Urinary bladder (tissue), 3 donors: ENCODE measurements at regions not wholly inside any gene's neighbourhood (a gene's known extent, or its start where the extent isn't known, plus 50 kb on each side); places are given as distances from the start of the nearest gene placed in this dataset.
"Not testable (repeated sequence)": the region's sequence is repeated elsewhere in the genome, so short reads cannot be mapped to it uniquely, and the experiment has no call there.

ENCODE experiments used
- DNase-seq: peaks from one replicate; pipeline ENCODE4 v3.0.0-alpha.2; 2015; ENCODE audit errors: extremely low spot score
- H3K27ac ChIP-seq: one replicate; pipeline ENCODE4 v1.5.1; 2013; ENCODE audit warnings: low read depth, mild to moderate bottlenecking, moderate library complexity
- H3K36me3 ChIP-seq: one replicate; pipeline ENCODE4 v1.6.1; 2013; ENCODE audit warnings: mild to moderate bottlenecking, moderate library complexity; ENCODE audit not compliant: insufficient read depth
- H3K4me1 ChIP-seq: one replicate; pipeline ENCODE4 v1.6.1; 2013; ENCODE audit warnings: mild to moderate bottlenecking, moderate library complexity; ENCODE audit not compliant: insufficient read depth
- H3K4me3 ChIP-seq: one replicate; pipeline ENCODE4 v1.5.1; 2013; ENCODE audit warnings: low read depth, low read length
- WGBS: extraction: QIAGEN DNeasy Blood & Tissue Kit; methylation state at CpG from one replicate; pipeline ENCODE4 v1.1.7; 2013; 5-methylcytosine and 5-hydroxymethylcytosine counted together
- donor health status: healthy with polysubstance abuse.
- donor health status: healthy.

GRCh38 chr20:4332121-4332860, 83.2 kb upstream of the ADRA1D start:
- H3K4me1 ChIP-seq = no peaks in the 10 kb centered on the region
- 78% methylated on average over 5 of the region's 5 CpGs for WGBS
- no peak overlapping the region for H3K27ac ChIP-seq
- no peak overlapping the region for H3K4me3 ChIP-seq
- H3K36me3 ChIP-seq = no peaks in the 10 kb centered on the region
- no peak for DNase-seq

- 73% methylated on average over 5 of the region's 5 CpGs for WGBS
- no peak for DNase-seq
These were observed 80.9 kb upstream of the ADRA1D start for GRCh38 chr20:4330011-4330410.

GRCh38 chr20:4329232-4329631, 80.1 kb upstream of the ADRA1D start:
- no peaks in the 10 kb centered on the region for H3K36me3 ChIP-seq
- no peaks in the 10 kb centered on the region for H3K4me1 ChIP-seq
- no peak overlapping the region for H3K4me3 ChIP-seq
- H3K27ac ChIP-seq = no peak overlapping the region
- WGBS = 73% methylated on average over 5 of the region's 5 CpGs
- DNase-seq = no peak

More at GRCh38 chr20:4330011-4330410, 80.9 kb upstream of the ADRA1D start:
- no peaks in the 10 kb centered on the region for H3K36me3 ChIP-seq
- H3K4me3 ChIP-seq = no peak overlapping the region
- H3K27ac ChIP-seq = no peak overlapping the region
- no peaks in the 10 kb centered on the region for H3K4me1 ChIP-seq

GRCh38 chr20:4328541-4328940, 79.5 kb upstream of the ADRA1D start:
- H3K4me3 ChIP-seq = no peak overlapping the region
- DNase-seq = no peak
- H3K27ac ChIP-seq = no peak overlapping the region
- WGBS = 82% methylated on average over 6 of the region's 6 CpGs
- no peaks in the 10 kb centered on the region for H3K4me1 ChIP-seq
- no peaks in the 10 kb centered on the region for H3K36me3 ChIP-seq

- H3K4me1 ChIP-seq = no peaks in the 10 kb centered on the region
- no peak for DNase-seq
- no peak overlapping the region for H3K27ac ChIP-seq
- 77% methylated on average over 4 of the region's 4 CpGs for WGBS
- no peaks in the 10 kb centered on the region for H3K36me3 ChIP-seq
- H3K4me3 ChIP-seq = no peak overlapping the region
These were observed 78.9 kb upstream of the ADRA1D start for GRCh38 chr20:4327956-4328355.

GRCh38 chr20:4326195-4327065, 77.3 kb upstream of the ADRA1D start:
- H3K27ac ChIP-seq = no peak overlapping the region
- WGBS = 62% methylated on average over 4 of the region's 4 CpGs
- no peaks in the 10 kb centered on the region for H3K36me3 ChIP-seq
- no peak for DNase-seq
- H3K4me1 ChIP-seq = no peaks in the 10 kb centered on the region
- no peak overlapping the region for H3K4me3 ChIP-seq

- H3K36me3 ChIP-seq = no peaks in the 10 kb centered on the region
- WGBS = 38% methylated on average over 8 of the region's 8 CpGs
- no peak for DNase-seq
- H3K27ac ChIP-seq = no peak overlapping the region
- no peaks in the 10 kb centered on the region for H3K4me1 ChIP-seq
- H3K4me3 ChIP-seq = no peak overlapping the region
These were observed 76.6 kb upstream of the ADRA1D start for GRCh38 chr20:4325548-4326187.

- no peaks in the 10 kb centered on the region for H3K36me3 ChIP-seq
- WGBS = 86% methylated on average over 5 of the region's 5 CpGs
- no peak overlapping the region for H3K27ac ChIP-seq
- no peak overlapping the region for H3K4me3 ChIP-seq
- H3K4me1 ChIP-seq = no peaks in the 10 kb centered on the region
- DNase-seq = no peak
These were observed 75.6 kb upstream of the ADRA1D start for GRCh38 chr20:4324611-4325243.

GRCh38 chr20:4322499-4322898, 73.4 kb upstream of the ADRA1D start:
- H3K36me3 ChIP-seq = no peaks in the 10 kb centered on the region
- no peak overlapping the region for H3K27ac ChIP-seq
- no peaks in the 10 kb centered on the region for H3K4me1 ChIP-seq
- DNase-seq = no peak
- WGBS = 56% methylated on average over 1 of the region's 1 CpG
- no peak overlapping the region for H3K4me3 ChIP-seq

- Histone ChIP-seq H3K36me3 (no peaks in the 10 kb centered on the region), H3K27ac (no peak overlapping the region), H3K4me1 (no peaks in the 10 kb centered on the region), H3K4me3 (no peak overlapping the region)
- WGBS = 86% methylated on average over 5 of the region's 5 CpGs
- no peak for DNase-seq
These were observed 71.2 kb upstream of the ADRA1D start for GRCh38 chr20:4320291-4320690.

GRCh38 chr20:4318891-4319290, 69.8 kb upstream of the ADRA1D start:
- no peak for DNase-seq
- Histone ChIP-seq H3K4me3 (no peak overlapping the region), H3K27ac (no peak overlapping the region), H3K4me1 (no peaks in the 10 kb centered on the region), H3K36me3 (no peaks in the 10 kb centered on the region)

GRCh38 chr20:4310616-4311015, 61.5 kb upstream of the ADRA1D start:
- not testable (repeated sequence) for H3K4me3 ChIP-seq, H3K27ac ChIP-seq, H3K4me1 ChIP-seq, DNase-seq, H3K36me3 ChIP-seq
- 89% methylated on average over 4 of the region's 4 CpGs for WGBS

- H3K4me1 ChIP-seq = no peaks in the 10 kb centered on the region
- no peak for DNase-seq
- no peak overlapping the region for H3K4me3 ChIP-seq
- no peaks in the 10 kb centered on the region for H3K36me3 ChIP-seq
- 93% methylated on average over 2 of the region's 2 CpGs for WGBS
- H3K27ac ChIP-seq = no peak overlapping the region
These were observed 57.1 kb upstream of the ADRA1D start for GRCh38 chr20:4306206-4306605.
